GM19328 (cell line): ENCODE measurements at regions not wholly inside any gene's neighbourhood (a gene's known extent, or its start where the extent isn't known, plus 50 kb on each side); places are given as distances from the start of the nearest gene placed in this dataset.
"Not testable (repeated sequence)": the region's sequence is repeated elsewhere in the genome, so short reads cannot be mapped to it uniquely, and the experiment has no call there.

Experiments used
- ATAC-seq: cut with Tn5 transposase; IDR thresholded peaks from one replicate; pipeline ENCODE4 v1.9.1; 2021; ENCODE audit warnings: mild to moderate bottlenecking, moderate library complexity; ENCODE audit not compliant: unreplicated experiment

DNA sequence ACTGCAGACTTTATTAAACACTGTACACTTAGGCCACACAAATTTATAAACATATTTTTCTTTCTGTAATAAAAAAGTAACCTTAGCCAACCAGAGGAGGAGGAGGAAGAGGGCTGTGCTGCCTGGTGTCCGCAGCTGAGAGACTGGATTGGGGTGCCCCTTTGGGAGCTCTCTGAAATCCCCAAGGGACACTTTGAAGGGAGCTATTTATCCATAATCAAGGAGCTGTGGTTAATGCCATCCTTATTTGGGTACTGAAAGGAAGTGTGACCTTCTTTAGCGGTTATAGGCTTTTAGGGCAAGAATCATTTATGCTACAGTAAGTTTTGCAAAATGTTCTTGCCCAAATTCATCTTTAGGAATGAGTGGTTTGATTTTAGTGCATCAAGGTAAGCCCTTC, 125.8 kb downstream of the RASSF10 start:
- ATAC-seq = no peak

DNA sequence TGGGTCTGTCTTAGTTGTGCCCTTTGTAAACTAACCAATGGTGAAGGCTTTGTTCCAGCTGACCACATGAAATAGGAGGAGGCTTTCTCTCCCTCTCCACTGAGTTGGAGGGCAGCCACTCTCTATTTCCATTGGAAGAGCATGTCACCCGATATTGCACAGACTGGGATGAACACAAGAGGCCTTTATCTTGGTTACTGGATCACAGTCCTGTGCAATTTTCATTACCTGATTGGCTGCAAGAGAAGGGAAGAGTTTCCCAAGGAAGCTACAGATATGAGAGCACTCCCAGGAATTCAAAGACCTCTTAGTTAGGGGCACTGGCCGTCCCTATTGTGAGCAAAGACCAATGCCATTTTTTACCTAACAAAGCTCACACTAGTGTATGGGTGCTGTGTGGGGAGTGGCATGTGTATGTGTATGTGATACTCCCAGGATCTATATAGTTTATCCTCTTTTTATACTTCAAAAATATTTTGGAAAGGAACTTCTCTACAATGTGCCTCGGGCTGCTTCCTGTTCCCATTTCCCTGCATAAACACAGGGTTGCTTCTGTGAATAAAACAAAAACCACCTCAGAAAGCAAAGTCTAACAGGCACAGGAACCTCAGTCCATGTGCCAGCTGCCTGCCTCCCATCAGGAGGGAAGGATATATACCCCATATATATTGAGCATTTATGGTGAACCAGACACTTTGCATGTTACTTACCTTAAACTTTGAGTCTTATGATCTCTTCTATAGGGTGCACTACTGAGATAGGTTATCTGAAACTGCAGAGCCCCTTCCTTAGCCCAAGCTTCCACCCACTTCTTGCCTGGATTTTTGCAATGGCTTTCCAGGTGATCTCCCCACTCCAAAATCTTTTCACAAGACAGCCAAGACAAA, 126.5 kb downstream of the RASSF10 start:
- ATAC-seq = no peak

GRCh38 chr11:13136272-13136596, 127.1 kb downstream of the RASSF10 start:
- no peak for ATAC-seq

DNA sequence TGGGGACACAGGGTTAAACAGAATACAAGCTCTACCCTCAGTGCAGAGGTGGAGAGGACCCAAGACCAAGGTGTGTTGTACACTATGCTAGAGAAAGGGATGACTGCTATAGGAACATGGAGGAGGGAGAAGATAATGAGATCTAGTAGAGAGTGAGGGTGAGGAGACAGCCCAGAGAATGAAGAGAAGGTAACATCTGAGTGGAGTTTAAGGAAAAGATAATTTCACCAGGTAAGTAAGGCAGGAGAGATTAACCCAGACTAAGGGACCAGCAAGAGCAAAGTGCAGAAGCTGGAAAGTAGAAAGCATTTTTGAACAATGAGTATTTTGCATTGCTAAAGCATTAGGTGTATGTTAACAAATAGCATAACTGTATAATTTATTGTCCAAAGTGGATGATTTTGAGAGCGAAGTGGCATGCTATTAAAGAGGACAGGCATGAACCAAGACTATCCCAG, 128.8 kb downstream of the RASSF10 start:
- no peak for ATAC-seq

- not testable (repeated sequence) for ATAC-seq
Measured at GRCh38 chr11:13139085-13139484, 130.0 kb downstream of the RASSF10 start.

DNA sequence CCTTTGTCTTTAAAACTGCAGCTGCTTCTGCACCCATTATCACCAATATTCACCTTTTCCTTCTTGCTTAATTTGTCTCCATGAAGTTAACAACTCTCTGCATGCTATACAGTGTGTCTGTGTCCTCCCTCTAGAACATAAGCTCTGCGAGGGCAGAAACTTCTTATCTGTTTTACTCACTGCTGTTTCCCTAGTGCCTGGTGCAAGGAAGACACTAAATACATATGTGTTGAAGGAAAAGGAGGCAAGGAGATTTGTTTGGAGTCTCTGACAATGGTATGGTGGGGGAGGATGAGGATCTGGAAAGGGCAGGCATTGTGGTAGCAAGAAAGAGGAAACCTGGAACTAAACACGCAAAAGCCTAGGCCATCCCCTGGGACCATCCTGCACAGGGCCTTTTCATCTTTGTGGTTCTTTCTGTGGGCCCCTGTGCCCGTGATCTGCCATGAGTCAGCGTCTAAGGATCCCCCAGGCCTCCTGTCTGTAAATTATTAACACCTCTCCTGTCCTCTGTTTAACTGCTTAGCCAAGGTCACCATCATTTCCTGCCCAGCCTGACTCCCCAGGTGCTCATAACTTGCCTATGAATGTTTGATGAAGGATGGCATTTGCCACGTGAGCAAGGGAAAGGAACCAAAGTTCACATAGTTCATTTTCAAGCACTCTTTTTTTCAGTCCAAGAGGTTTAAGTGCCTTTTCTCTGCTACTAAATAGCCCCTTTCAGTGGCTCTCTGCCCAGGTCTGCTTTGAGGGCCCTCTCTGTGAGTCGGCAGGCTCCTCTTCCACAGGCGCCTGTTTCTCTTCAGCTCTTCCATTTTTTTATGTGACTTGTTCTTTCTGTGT, 131.1 kb downstream of the RASSF10 start:
- peak; percentile 46 for ATAC-seq

- ATAC-seq = no peak
Measured at GRCh38 chr11:13140873-13141655, 131.9 kb downstream of the RASSF10 start.

DNA sequence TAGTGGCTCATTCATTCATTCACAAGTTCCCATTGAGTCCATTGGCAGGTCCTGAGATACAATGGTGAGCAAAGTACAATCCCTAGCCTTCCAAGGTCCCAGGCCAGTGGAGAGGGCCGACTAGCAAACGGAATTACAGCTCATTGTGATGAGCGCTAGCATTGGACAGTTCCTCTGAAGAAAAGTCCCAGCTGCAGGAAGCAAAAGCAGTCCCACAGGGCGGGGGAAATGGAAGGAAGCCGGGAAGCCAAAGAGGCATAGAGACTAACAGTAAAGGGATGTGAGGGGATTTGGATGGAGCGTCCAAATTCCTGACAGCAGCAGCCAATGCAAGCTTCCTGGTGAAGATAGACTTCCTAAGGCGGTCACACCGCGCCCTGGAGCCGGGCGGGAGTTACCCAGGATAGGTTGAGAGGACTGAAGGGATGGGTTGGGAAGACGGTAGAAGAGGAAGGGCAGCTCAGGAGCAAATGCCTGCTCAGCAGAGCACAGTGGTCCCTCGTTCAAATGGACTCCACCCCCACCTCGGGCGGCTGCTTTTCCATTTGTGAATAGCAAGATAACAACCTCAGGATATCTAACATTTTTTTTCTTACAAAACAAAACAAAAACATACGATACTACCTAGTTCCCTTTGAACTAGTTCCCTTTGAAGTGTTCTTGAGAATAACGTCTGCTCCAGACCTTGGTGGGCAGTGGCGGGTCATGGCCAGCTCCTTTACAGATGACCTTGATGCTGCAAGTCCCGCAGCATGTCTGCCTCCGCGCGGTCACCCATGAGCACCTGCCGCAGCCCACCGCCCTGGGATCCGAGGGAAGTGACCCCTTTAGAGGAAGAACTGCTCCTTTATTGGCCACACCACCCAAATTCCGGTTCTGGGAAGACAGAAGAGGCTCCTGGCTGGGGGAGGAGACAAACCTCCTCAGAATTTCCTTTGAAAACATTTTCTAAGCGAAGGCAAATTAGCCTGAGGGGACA, 132.9 kb downstream of the RASSF10 start:
- no peak for ATAC-seq

- ATAC-seq = no peak
Measured at GRCh38 chr11:13143486-13144297, 133.9 kb upstream of the BMAL1 start.

- ATAC-seq = no peak
Measured at GRCh38 chr11:13145461-13145860, 132.1 kb upstream of the BMAL1 start.

DNA sequence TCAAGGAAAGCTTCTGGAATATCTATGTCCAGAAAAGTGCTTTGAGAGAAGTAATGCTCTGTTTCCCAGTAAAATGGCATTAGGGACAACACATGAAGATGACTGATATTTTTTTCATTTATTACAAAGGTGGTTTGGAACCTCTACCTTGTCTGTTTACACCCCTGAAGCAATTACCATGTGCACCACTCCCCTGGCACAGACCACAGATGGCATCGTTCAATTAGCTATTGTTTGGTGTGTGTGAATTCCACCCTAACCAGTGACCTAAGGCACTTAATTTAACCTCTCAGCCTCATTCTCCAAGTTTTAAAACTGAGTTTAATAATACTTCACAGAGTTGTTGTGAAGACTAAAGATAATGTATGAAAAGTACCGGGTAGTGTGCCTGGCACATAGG, 127.6 kb upstream of the BMAL1 start:
- ATAC-seq = no peak

GRCh38 chr11:13150487-13150886, 127.1 kb upstream of the BMAL1 start:
- ATAC-seq = no peak

DNA sequence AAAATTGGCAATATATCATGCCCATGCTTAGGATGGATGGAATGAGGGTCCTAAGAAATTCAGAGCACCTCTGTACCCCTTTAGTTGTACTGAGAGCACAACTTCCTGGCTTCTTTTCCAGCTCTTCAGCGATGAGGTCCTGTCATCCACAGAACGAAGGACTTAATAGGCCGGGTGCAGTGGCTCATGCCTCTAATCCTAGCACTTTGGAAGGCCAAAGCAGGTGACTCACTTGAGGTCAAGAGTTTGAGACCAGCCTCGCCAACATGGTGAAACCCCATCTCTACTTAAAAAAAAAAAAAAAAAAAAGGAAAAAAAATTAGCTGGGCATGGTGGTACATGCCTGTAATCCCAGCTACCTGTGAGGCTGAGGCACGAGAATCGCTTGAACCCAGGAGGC, 125.3 kb upstream of the BMAL1 start:
- no peak for ATAC-seq

DNA sequence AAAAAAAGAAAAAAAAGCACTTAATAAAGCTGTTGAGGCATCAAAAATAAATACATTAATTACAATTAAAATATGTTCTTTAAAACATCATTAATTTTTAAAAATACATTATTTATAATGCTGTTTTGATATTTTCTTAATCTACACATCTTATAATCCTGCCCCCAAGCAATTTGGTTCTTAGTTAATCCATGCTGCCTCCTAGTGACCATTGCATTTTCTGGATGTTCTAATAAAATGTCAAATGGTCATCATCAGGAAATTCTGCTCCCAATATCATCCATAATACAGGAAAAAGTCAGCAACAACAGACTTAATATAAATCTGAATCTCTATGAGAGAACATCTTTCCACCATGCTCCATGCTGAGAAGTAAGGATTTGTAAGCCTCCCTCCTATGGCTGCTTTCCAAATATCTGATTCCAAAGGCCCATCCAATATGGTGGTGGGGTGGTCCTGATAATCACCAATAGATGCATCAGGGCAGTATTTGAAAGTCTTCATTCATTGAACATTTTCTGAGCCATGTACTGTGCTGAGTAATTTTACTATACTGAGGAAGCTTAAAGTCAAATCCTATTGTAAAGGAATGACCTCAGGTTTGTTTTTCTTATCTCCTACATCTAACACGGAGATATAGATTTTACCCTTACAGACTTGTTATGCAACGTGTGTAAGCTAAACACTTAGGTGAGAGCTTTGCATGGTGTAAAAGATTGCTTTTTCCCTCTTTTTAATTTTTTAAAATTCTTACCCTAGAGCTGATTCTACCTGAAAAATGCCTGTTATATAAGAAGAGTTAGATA, 124.7 kb upstream of the BMAL1 start:
- ATAC-seq = no peak

DNA sequence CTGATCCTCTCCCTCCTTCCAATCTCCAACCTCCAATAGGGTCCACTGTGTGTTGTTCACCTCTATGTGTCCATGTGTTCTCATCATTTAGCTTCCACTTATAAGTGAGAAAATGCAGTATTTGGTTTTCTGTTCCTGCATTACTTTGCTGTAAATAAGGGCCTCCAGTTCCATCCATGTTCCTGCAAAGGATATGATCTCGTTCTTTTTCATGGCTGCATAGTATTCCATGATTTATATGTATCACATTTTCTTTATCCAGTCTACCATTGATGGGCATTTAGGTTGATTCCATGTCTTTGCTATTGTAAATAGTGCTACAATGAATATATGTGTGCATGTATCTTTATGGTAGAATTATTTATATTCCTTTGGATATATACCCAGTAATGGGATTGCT, 123.2 kb upstream of the BMAL1 start:
- not testable (repeated sequence) for ATAC-seq

- ATAC-seq = no peak
Measured at GRCh38 chr11:13160346-13160745, 117.2 kb upstream of the BMAL1 start.

- no peak for ATAC-seq
Measured at GRCh38 chr11:13160806-13161205, 116.8 kb upstream of the BMAL1 start.

DNA sequence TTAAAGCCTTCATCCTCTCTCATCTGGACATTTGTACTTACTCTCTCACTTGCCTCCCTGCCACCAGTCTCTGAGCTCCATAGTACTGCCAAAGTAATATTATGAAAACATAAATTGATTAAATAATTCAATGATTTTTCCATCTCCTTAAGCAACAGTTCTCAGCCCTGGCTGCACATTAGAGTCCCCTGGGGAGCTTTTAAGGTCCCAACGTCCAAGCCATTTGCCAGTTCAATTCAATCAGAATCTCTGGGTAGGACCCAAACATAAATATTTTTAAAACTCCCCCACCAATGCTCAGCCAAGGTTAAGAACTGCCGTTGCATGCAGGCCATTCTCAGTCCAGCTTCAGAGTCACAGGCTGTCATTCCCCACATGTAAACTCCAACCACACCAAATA, 114.4 kb upstream of the BMAL1 start:
- ATAC-seq = no peak
